DOHH2 (cell line): ENCODE measurements at regions not wholly inside any gene's neighbourhood (a gene's known extent, or its start where the extent isn't known, plus 50 kb on each side); places are given as distances from the start of the nearest gene placed in this dataset.

Experiments
- EZH2phosphoT487 ChIP-seq: fragments of 200-600 bp; sonication (generic); IDR thresholded peaks from 2 replicates; pipeline ENCODE4 v1.6.1; 2017; ENCODE audit warnings: borderline replicate concordance, mild to moderate bottlenecking, antibody characterized with exemption, low read length, moderate library complexity, mixed read lengths
- TF ChIP-seq, protein P1 (sequence below): fragments of 200-600 bp; sonication (generic); IDR thresholded peaks from one replicate; pipeline ENCODE4 v1.5.1; 2014; ENCODE audit warnings: antibody characterized with exemption, mild to moderate bottlenecking, low read depth, low read length; ENCODE audit not compliant: poor library complexity, severe bottlenecking

DNA sequence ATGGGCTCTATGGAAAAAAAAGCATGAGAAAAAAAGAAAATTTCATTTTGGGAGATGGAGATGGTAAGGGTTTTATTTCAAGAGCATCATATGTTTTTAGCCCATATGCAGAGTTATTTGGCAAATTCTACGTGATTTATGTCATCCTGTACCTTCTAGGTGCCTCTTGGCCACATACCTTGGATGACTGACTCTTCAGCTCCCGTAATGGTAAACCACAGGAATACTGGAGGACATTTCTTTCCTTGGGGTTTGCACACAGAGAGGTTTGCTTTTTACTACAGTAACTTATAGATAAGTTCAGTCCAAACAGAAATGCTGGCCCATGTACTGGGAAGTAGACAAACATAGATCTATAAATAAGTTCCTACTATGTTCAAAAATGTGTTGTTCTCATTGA lies 132.2 kb downstream of the SH3BGRL2 start:
- TF ChIP-seq EZH2phosphoT487: no peak
- TF ChIP-seq, protein P1, sequence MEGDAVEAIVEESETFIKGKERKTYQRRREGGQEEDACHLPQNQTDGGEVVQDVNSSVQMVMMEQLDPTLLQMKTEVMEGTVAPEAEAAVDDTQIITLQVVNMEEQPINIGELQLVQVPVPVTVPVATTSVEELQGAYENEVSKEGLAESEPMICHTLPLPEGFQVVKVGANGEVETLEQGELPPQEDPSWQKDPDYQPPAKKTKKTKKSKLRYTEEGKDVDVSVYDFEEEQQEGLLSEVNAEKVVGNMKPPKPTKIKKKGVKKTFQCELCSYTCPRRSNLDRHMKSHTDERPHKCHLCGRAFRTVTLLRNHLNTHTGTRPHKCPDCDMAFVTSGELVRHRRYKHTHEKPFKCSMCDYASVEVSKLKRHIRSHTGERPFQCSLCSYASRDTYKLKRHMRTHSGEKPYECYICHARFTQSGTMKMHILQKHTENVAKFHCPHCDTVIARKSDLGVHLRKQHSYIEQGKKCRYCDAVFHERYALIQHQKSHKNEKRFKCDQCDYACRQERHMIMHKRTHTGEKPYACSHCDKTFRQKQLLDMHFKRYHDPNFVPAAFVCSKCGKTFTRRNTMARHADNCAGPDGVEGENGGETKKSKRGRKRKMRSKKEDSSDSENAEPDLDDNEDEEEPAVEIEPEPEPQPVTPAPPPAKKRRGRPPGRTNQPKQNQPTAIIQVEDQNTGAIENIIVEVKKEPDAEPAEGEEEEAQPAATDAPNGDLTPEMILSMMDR: no peak
